Stimulated activated CD4-positive, alpha-beta T cell treated with anti-CD3 and anti-CD28 coated beads, TNF-alpha, amount 100 ng/mL, for 48 hours (primary cell): ENCODE measurements at regions not wholly inside any gene's neighbourhood (a gene's known extent, or its start where the extent isn't known, plus 50 kb on each side); places are given as distances from the start of the nearest gene placed in this dataset.

ENCODE experiments used
- DNase-seq, 3 donors: peaks; one replicate each; pipeline ENCODE4 v3.0.0-alpha.2; 2020; ENCODE audit warnings: low read depth in 3 of 3

GRCh38 chr12:115583591-115583990 lies 693.9 kb downstream of the MED13L start:
- DNase-seq: no peak

- DNase-seq: no peak
Measured at GRCh38 chr12:115577401-115577800, 700.1 kb downstream of the MED13L start.

- DNase-seq: no peak
Measured at GRCh38 chr12:115574826-115575225, 702.7 kb downstream of the MED13L start.

GRCh38 chr12:115572440-115572839 lies 705.1 kb downstream of the MED13L start:
- no peak for DNase-seq

GRCh38 chr12:115571446-115571845 lies 706.0 kb downstream of the MED13L start:
- no peak for DNase-seq

GRCh38 chr12:115571027-115571426 lies 706.5 kb downstream of the MED13L start:
- no peak for DNase-seq

GRCh38 chr12:115570069-115570777 lies 707.3 kb downstream of the MED13L start:
- DNase-seq: no peak

GRCh38 chr12:115569345-115570068 lies 708.0 kb downstream of the MED13L start:
- no peak for DNase-seq

- no peak for DNase-seq
Measured at GRCh38 chr12:115558281-115558680, 719.2 kb downstream of the MED13L start.

GRCh38 chr12:115553622-115554021 lies 723.9 kb downstream of the MED13L start:
- DNase-seq: no peak

- no peak for DNase-seq
Measured at GRCh38 chr12:115543269-115543668, 734.2 kb downstream of the MED13L start.

- DNase-seq: no peak
Measured at GRCh38 chr12:115542656-115543055, 734.8 kb downstream of the MED13L start.

GRCh38 chr12:115541891-115542421 lies 735.5 kb downstream of the MED13L start:
- DNase-seq: no peak

GRCh38 chr12:115528466-115528865 lies 749.0 kb downstream of the MED13L start:
- no peak for DNase-seq

- no peak for DNase-seq
Measured at GRCh38 chr12:115521771-115522409, 755.6 kb downstream of the MED13L start.

- DNase-seq: no peak
Measured at GRCh38 chr12:115519887-115520286, 757.6 kb downstream of the MED13L start.

- no peak for DNase-seq
Measured at GRCh38 chr12:115519359-115519758, 758.1 kb downstream of the MED13L start.

GRCh38 chr12:115517913-115518312 lies 759.6 kb downstream of the MED13L start:
- no peak for DNase-seq

GRCh38 chr12:115511986-115512711 lies 765.3 kb downstream of the MED13L start:
- DNase-seq: no peak

- no peak for DNase-seq
Measured at GRCh38 chr12:115511305-115511704, 766.2 kb downstream of the MED13L start.

- no peak for DNase-seq
Measured at GRCh38 chr12:115508990-115509389, 768.5 kb downstream of the MED13L start.
